IMR-90 (cell line): ENCODE measurements at regions not wholly inside any gene's neighbourhood (a gene's known extent, or its start where the extent isn't known, plus 50 kb on each side); places are given as distances from the start of the nearest gene placed in this dataset.
"Not testable (repeated sequence)": the region's sequence is repeated elsewhere in the genome, so short reads cannot be mapped to it uniquely, and the experiment has no call there.

Experiments
- ATAC-seq: fragments of 200-7000 bp; cut with Tn5 transposase; 2 replicates; pipeline ENCODE4 v1.9.1; 2020; ENCODE audit warnings: low read depth, mild to moderate bottlenecking, moderate library complexity
- BruUV-seq: library from RNA; stranded (reverse); fragments of 400-500 nt; replicated peaks from 2 replicates; lab custom pipeline; 2021; lab: Mats Ljungman, UMichigan
- CTCF ChIA-PET: fragments of 300-600 bp; formaldehyde crosslinking; extraction: SDS; loops from one replicate; lab custom pipeline; 2021; ENCODE audit warnings: antibody characterized with exemption; lab: Yijun Ruan, JAX
- POLR2A ChIA-PET: fragments of 300-600 bp; sonication (Branson Sonifier 250); formaldehyde crosslinking; loops from one replicate; lab custom pipeline; 2022; ENCODE audit warnings: antibody characterized with exemption; ENCODE audit not compliant: unreplicated experiment; lab: Charles Lee
- DNase-seq: peaks from one replicate; pipeline ENCODE4 v3.0.0; 2013
- H2AFZ ChIP-seq: replicated peaks from 2 replicates; pipeline ENCODE3; 2013; ENCODE audit warnings: low read length, mild to moderate bottlenecking; ENCODE audit not compliant: poor library complexity
- H2AK5ac ChIP-seq: 2 replicates; pipeline ENCODE4 v1.6.1; 2013; ENCODE audit warnings: low read depth, low read length, inconsistent platforms
- H2AK9ac ChIP-seq: replicated peaks from 2 replicates; pipeline ENCODE3; 2013; ENCODE audit warnings: mild to moderate bottlenecking, low read depth, low read length, moderate library complexity; ENCODE audit not compliant: poor library complexity
- H2BK120ac ChIP-seq: 2 replicates; pipeline ENCODE4 v1.6.1; 2013; ENCODE audit warnings: low read depth, low read length, inconsistent platforms
- H2BK15ac ChIP-seq: 3 replicates; pipeline ENCODE4 v1.6.1; 2013; ENCODE audit warnings: low read depth, low read length, inconsistent platforms
- H2BK20ac ChIP-seq: 2 replicates; pipeline ENCODE4 v1.6.1; 2013; ENCODE audit warnings: low read depth, mild to moderate bottlenecking, inconsistent platforms, low read length, moderate library complexity
- H2BK5ac ChIP-seq: 2 replicates; pipeline ENCODE4 v1.6.1; 2013; ENCODE audit warnings: mild to moderate bottlenecking, low read depth, low read length, inconsistent platforms; ENCODE audit not compliant: poor library complexity, severe bottlenecking
- H3K14ac ChIP-seq: replicated peaks from 2 replicates; pipeline ENCODE4 v1.6.1; 2013; ENCODE audit warnings: low read depth, low read length, inconsistent platforms
- H3K18ac ChIP-seq: 2 replicates; pipeline ENCODE4 v1.6.1; 2013; ENCODE audit warnings: low read depth, low read length, control low read depth
- H3K23ac ChIP-seq: 2 replicates; pipeline ENCODE4 v1.6.1; 2013; ENCODE audit warnings: low read depth, low read length, inconsistent platforms
- H3K27ac ChIP-seq: 2 replicates; pipeline ENCODE4 v1.5.1; 2013; ENCODE audit warnings: mild to moderate bottlenecking, control low read depth, low read length; ENCODE audit not compliant: insufficient read depth
- H3K27me3 ChIP-seq: 2 replicates; pipeline ENCODE4 v1.6.1; 2013; ENCODE audit warnings: low read length; ENCODE audit not compliant: control insufficient read depth, insufficient read depth
- H3K36me3 ChIP-seq: 2 replicates; pipeline ENCODE4 v1.6.1; 2013; ENCODE audit warnings: low read length, mixed read lengths; ENCODE audit not compliant: control insufficient read depth, insufficient read depth
- H3K4ac ChIP-seq: 2 replicates; pipeline ENCODE4 v1.6.1; 2013; ENCODE audit warnings: low read depth, low read length, inconsistent platforms
- H3K4me1 ChIP-seq: 2 replicates; pipeline ENCODE4 v1.6.1; 2013; ENCODE audit warnings: low read length, mixed read lengths; ENCODE audit not compliant: control insufficient read depth, insufficient read depth
- H3K4me2 ChIP-seq: 2 replicates; pipeline ENCODE4 v1.6.1; 2013; ENCODE audit warnings: low read depth, mild to moderate bottlenecking, control low read depth, low read length, moderate library complexity
- H3K4me3 ChIP-seq: 2 replicates; pipeline ENCODE4 v1.5.1; 2013; ENCODE audit warnings: low read depth, mild to moderate bottlenecking, control low read depth, low read length, moderate library complexity; ENCODE audit not compliant: insufficient read depth
- H3K56ac ChIP-seq: 2 replicates; pipeline ENCODE4 v1.6.1; 2013; ENCODE audit warnings: low read length, inconsistent platforms; ENCODE audit not compliant: insufficient read depth; ENCODE audit errors: extremely low read depth
- H3K79me1 ChIP-seq, 2 experiments: 2 replicates each; pipeline ENCODE4 v1.6.1; 2013; ENCODE audit warnings: low read length in 2 of 2, inconsistent platforms in 1 of 2, low read depth in 1 of 2
- H3K9ac ChIP-seq: 2 replicates; pipeline ENCODE4 v1.6.1; 2013; ENCODE audit warnings: low read depth, low read length, control low read depth
- H3K9me1 ChIP-seq: 2 replicates; pipeline ENCODE4 v1.6.1; 2013; ENCODE audit warnings: low read length, inconsistent platforms; ENCODE audit not compliant: insufficient read depth
- H3K9me3 ChIP-seq: 2 replicates; pipeline ENCODE4 v1.6.1; 2013; ENCODE audit warnings: low read length; ENCODE audit not compliant: control insufficient read depth, insufficient read depth
- H4K20me1 ChIP-seq: 2 replicates; pipeline ENCODE4 v1.6.1; 2013; ENCODE audit warnings: low read length, inconsistent platforms; ENCODE audit not compliant: insufficient read depth
- H4K5ac ChIP-seq: 2 replicates; pipeline ENCODE4 v1.6.1; 2013; ENCODE audit warnings: mild to moderate bottlenecking, low read depth, low read length, control low read depth
- H4K8ac ChIP-seq, 2 experiments: 2 replicates each; pipeline ENCODE4 v1.6.1; 2013; ENCODE audit warnings: low read depth in 2 of 2, low read length in 2 of 2, control low read depth in 1 of 2, inconsistent platforms in 1 of 2
- H4K91ac ChIP-seq: 2 replicates; pipeline ENCODE4 v1.6.1; 2013; ENCODE audit warnings: low read depth, low read length, inconsistent platforms; ENCODE audit not compliant: insufficient read depth
- BHLHE40 ChIP-seq: fragments of 150-350 bp; IDR thresholded peaks from 2 replicates; pipeline ENCODE4 v1.6.1; 2016; ENCODE audit warnings: mild to moderate bottlenecking, low read depth, low read length
- CEBPB ChIP-seq: IDR thresholded peaks from 2 replicates; pipeline ENCODE4 v1.6.1; 2012; ENCODE audit warnings: low read depth, low read length, improper control_type of control experiment
- CHD1 ChIP-seq: IDR thresholded peaks from 2 replicates; pipeline ENCODE4 v1.6.1; 2012; ENCODE audit warnings: low read depth, low read length, improper control_type of control experiment
- MAFK ChIP-seq: IDR thresholded peaks from 2 replicates; pipeline ENCODE4 v1.6.1; 2012; ENCODE audit warnings: low read depth, low read length, improper control_type of control experiment
- POLR2A ChIP-seq: IDR thresholded peaks from 2 replicates; pipeline ENCODE4 v1.6.1; 2012; ENCODE audit warnings: mild to moderate bottlenecking, low read depth, low read length
- RAD21 ChIP-seq: IDR thresholded peaks from 2 replicates; pipeline ENCODE4 v1.6.1; 2012; ENCODE audit warnings: low read length, improper control_type of control experiment
- WGBS, 2 experiments: methylation state at CpG; one replicate each; pipeline versions ENCODE4 v1.1.5 to v1.1.7; 2013; ENCODE audit warnings: missing lambda C conversion rate in 2 of 2; ENCODE audit not compliant: insufficient read length in 1 of 2; ENCODE audit errors: extremely low coverage in 2 of 2; 5-methylcytosine and 5-hydroxymethylcytosine counted together
- dilution Hi-C: fragments of 300-500 bp; cut with HindIII; formaldehyde crosslinking; loops from one replicate; pipeline ENCODE4 v1.14.3; 2018; ENCODE audit warnings: low sequenced_read_pairs; ENCODE audit not compliant: unreplicated experiment
- in situ Hi-C: fragments of 300-500 bp; cut with MboI; formaldehyde crosslinking; loops from 3 replicates; pipeline ENCODE4 v1.14.3; 2019; ENCODE audit warnings: low sequenced_read_pairs, inconsistent platforms, mixed read lengths
- intact Hi-C: fragments of 100-400 bp; cut with micrococcal nuclease; formaldehyde crosslinking; loops from 2 replicates; pipeline ENCODE4 v1.10.0; 2022
- TF ChIP-seq, protein P1 (sequence below): fragments of 150-350 bp; IDR thresholded peaks from 2 replicates; pipeline ENCODE4 v1.6.1; 2016; ENCODE audit warnings: low read depth, mild to moderate bottlenecking, low read length, moderate library complexity, borderline replicate concordance
- TF ChIP-seq, protein P2 (sequence below): fragments of 150-350 bp; IDR thresholded peaks from 2 replicates; pipeline ENCODE4 v1.6.1; 2017; ENCODE audit warnings: mild to moderate bottlenecking, antibody characterized with exemption, low read length, low read depth

DNA sequence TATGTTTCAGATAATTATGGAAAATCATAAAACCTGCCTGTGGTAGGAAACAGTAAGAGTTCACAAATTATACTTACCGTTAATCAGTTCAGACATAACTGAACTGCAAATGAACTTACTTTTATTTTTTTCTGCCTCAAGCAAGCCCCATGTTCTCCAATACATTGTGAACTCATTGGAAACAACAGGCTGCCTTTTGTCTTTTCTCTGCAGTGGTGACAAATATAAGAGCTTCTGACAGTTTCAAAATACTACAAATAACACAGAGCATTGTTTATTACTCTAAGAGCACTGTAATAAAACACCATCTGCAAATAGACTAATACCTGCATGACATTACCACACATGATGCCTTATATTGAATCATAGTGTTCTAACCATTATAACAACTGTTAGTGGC lies 94.0 kb upstream of the CDCA7L start:
- Histone ChIP-seq H3K4me1 (no peaks in the 10 kb centered on the region), H4K8ac (no peak overlapping the region), H3K4ac (no peak overlapping the region), H2AK5ac (no peak overlapping the region), H3K36me3 (no peaks in the 10 kb centered on the region), H3K18ac (no peak overlapping the region), H3K9me1 (no peaks in the 10 kb centered on the region), H3K56ac (no peak overlapping the region), H2BK15ac (no peak overlapping the region), H3K4me3 (no peak overlapping the region), H3K79me1 (no peaks in the 10 kb centered on the region), H3K27ac (no peak overlapping the region), H3K9ac (no peak overlapping the region), H2AFZ (no peak overlapping the region), H3K27me3 (no peaks in the 10 kb centered on the region), H3K23ac (no peak overlapping the region), H4K20me1 (no peaks in the 10 kb centered on the region), H2BK20ac (no peak overlapping the region), H2AK9ac (no peak overlapping the region), H2BK120ac (no peak overlapping the region), H4K5ac (no peak overlapping the region), H3K9me3 (no peaks in the 10 kb centered on the region), H2BK5ac (no peak overlapping the region), H3K14ac (no peak overlapping the region), H4K91ac (no peak overlapping the region), H3K4me2 (no peak overlapping the region)
- intact Hi-C loops (no loop called here), in situ Hi-C loops (no loop called here), dilution Hi-C loops (no loop called here)
- no CpG with 5 or more reads among the region's 1 CpG for WGBS, 2 experiments
- ATAC-seq (no peak), DNase-seq (no peak)
- ChIA-PET POLR2A (no interaction called here), CTCF (interaction anchor here (0.6 to 1.2 kb wide), 2 partner anchors 70 to 302 kb away, joined by 3 read pairs; no protein-coding TSS in a partner anchor)
- no TSS peak for BruUV-seq
- no peak for TF ChIP-seq RAD21
- TF ChIP-seq MAFK = no peak
- TF ChIP-seq CEBPB = no peak
- no peak for TF ChIP-seq POLR2A
- TF ChIP-seq CHD1 = no peak
- TF ChIP-seq BHLHE40 = no peak
- TF ChIP-seq, protein P1, sequence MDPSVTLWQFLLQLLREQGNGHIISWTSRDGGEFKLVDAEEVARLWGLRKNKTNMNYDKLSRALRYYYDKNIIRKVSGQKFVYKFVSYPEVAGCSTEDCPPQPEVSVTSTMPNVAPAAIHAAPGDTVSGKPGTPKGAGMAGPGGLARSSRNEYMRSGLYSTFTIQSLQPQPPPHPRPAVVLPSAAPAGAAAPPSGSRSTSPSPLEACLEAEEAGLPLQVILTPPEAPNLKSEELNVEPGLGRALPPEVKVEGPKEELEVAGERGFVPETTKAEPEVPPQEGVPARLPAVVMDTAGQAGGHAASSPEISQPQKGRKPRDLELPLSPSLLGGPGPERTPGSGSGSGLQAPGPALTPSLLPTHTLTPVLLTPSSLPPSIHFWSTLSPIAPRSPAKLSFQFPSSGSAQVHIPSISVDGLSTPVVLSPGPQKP = no peak
- TF ChIP-seq, protein P2, sequence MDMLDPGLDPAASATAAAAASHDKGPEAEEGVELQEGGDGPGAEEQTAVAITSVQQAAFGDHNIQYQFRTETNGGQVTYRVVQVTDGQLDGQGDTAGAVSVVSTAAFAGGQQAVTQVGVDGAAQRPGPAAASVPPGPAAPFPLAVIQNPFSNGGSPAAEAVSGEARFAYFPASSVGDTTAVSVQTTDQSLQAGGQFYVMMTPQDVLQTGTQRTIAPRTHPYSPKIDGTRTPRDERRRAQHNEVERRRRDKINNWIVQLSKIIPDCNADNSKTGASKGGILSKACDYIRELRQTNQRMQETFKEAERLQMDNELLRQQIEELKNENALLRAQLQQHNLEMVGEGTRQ = no peak

DNA sequence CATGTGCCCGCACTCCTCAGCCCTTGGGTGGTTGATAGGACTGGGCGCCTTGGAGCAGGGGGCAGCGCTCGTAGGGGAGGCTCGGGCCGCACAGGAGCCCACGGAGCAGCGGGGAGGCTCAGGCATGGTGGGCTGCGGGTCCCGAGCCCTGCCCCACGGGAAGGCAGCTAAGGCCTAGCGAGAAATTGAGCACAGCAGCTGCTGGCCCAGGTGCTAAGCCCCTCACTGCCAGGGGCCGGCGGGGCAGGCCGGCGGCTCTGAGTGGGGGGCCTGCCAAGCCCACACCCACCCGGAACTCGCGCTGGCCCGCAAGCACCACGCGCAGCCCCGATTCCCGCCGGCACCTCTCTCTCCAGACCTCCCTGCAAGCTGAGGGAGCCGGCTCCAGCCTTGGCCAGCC lies 86.7 kb upstream of the CDCA7L start:
- H4K91ac ChIP-seq, H3K4me1 ChIP-seq, H2BK5ac ChIP-seq, H3K9ac ChIP-seq, H3K4me3 ChIP-seq, intact Hi-C loops, BruUV-seq, H2BK120ac ChIP-seq, H3K36me3 ChIP-seq, H3K23ac ChIP-seq, H3K79me1 ChIP-seq, H3K18ac ChIP-seq, H2AK9ac ChIP-seq, dilution Hi-C loops, H2AFZ ChIP-seq, H3K14ac ChIP-seq, ATAC-seq, H2AK5ac ChIP-seq, CTCF ChIA-PET, H3K27ac ChIP-seq, in situ Hi-C loops, H3K9me3 ChIP-seq, H2BK15ac ChIP-seq, H3K56ac ChIP-seq, H4K20me1 ChIP-seq, H3K27me3 ChIP-seq, H4K8ac ChIP-seq, POLR2A ChIA-PET, H3K9me1 ChIP-seq, H3K4ac ChIP-seq, DNase-seq, H3K4me2 ChIP-seq, H4K5ac ChIP-seq, H2BK20ac ChIP-seq: not testable (repeated sequence)
- 84% methylated on average over 14 of the region's 26 CpGs; no CpG with 5 or more reads in 1 of the 2 experiments for WGBS, 2 experiments
